OCI-LY1 (cell line): ENCODE measurements at regions not wholly inside any gene's neighbourhood (a gene's known extent, or its start where the extent isn't known, plus 50 kb on each side); places are given as distances from the start of the nearest gene placed in this dataset.

Experiments used
- CTCF ChIP-seq: fragments of 200-600 bp; sonication (generic), shearing (Covaris generic); IDR thresholded peaks from 2 replicates; pipeline ENCODE4 v1.5.1; 2017; ENCODE audit warnings: mild to moderate bottlenecking, antibody characterized with exemption, low read length, moderate library complexity, mixed read lengths
- EZH2 ChIP-seq: fragments of 200-600 bp; sonication (generic), shearing (Covaris generic); IDR thresholded peaks from 2 replicates; pipeline ENCODE4 v1.8.0; 2017; ENCODE audit warnings: borderline replicate concordance, mixed run types, mild to moderate bottlenecking, antibody characterized with exemption, low read length, moderate library complexity, mixed read lengths

GRCh38 chr6:43876602-43877001 lies 106.6 kb downstream of the VEGFA start:
- TF ChIP-seq CTCF (no peak), EZH2 (no peak)
